ENCODE measurements at regions not wholly inside any gene's neighbourhood (a gene's known extent, or its start where the extent isn't known, plus 50 kb on each side); places are given as distances from the start of the nearest gene placed in this dataset.

DNA sequence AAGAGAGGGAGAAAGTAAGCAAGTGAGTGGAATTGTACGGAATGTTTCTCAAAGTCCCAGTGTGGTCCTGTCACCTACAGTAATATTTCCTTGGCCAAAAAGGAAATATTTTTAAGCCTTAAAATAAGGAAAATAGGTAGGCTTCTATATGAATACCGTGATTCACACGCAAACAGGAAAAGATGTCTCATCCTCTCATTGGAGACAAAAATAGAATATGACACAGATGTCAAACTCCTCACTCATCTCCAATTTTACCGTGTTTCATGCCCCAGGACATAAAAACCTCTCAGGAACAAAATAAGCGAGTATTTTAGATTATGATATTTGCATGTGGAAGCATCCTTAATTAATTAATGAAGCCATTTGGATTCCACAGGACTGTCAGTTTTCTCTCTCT is 1269.5 kb downstream of the RAPGEF2 start:
- TF ChIP-seq, protein P1, sequence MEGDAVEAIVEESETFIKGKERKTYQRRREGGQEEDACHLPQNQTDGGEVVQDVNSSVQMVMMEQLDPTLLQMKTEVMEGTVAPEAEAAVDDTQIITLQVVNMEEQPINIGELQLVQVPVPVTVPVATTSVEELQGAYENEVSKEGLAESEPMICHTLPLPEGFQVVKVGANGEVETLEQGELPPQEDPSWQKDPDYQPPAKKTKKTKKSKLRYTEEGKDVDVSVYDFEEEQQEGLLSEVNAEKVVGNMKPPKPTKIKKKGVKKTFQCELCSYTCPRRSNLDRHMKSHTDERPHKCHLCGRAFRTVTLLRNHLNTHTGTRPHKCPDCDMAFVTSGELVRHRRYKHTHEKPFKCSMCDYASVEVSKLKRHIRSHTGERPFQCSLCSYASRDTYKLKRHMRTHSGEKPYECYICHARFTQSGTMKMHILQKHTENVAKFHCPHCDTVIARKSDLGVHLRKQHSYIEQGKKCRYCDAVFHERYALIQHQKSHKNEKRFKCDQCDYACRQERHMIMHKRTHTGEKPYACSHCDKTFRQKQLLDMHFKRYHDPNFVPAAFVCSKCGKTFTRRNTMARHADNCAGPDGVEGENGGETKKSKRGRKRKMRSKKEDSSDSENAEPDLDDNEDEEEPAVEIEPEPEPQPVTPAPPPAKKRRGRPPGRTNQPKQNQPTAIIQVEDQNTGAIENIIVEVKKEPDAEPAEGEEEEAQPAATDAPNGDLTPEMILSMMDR (IDR thresholded peaks at IDR 0.05): no peak
- H3K9me3 ChIP-seq: no peaks in the 10 kb centered on the region
- intact Hi-C loops (cut with DNase I): no loop called here
- no peaks in the 10 kb centered on the region for H3K27me3 ChIP-seq
- ATAC-seq: no peak
- DNase-seq: no peak
- H3K4me3 ChIP-seq: no peak overlapping the region
- no peaks in the 10 kb centered on the region for H3K36me3 ChIP-seq
- WGBS, 2 donors: 74% methylated on average over 5 of the region's 5 CpGs
- H3K27ac ChIP-seq: no peak overlapping the region
- no peaks in the 10 kb centered on the region for H3K4me1 ChIP-seq

DNA sequence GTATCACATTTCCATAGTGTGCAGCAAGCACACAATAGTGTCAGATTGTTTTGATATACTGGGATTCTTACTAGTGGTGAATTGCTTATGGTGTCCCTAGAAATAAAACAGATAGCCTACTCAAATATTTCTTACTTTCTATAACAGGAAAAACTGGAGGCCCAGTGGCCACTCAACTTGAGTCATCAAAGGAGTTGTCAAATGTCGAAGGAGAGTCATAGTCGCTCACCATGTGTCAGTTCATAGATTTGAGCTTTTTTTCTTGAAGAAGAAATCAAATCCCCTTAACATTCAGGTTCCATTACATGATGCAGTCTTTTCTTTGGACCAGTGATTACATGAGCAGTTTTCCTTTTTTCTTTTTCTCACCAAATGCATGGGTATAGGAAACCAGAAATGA is 1271.0 kb downstream of the RAPGEF2 start:
- no peaks in the 10 kb centered on the region for H3K4me1 ChIP-seq
- H3K27ac ChIP-seq: no peak overlapping the region
- 88 to 91% methylated on average over 2 of the region's 2 CpGs for WGBS, 2 donors
- ATAC-seq: no peak
- DNase-seq: no peak
- H3K27me3 ChIP-seq: no peaks in the 10 kb centered on the region
- H3K9me3 ChIP-seq: no peaks in the 10 kb centered on the region
- TF ChIP-seq, protein P1 (IDR thresholded peaks at IDR 0.05): no peak
- H3K4me3 ChIP-seq: no peak overlapping the region
- H3K36me3 ChIP-seq: no peaks in the 10 kb centered on the region
- intact Hi-C loops (cut with DNase I): no loop called here

DNA sequence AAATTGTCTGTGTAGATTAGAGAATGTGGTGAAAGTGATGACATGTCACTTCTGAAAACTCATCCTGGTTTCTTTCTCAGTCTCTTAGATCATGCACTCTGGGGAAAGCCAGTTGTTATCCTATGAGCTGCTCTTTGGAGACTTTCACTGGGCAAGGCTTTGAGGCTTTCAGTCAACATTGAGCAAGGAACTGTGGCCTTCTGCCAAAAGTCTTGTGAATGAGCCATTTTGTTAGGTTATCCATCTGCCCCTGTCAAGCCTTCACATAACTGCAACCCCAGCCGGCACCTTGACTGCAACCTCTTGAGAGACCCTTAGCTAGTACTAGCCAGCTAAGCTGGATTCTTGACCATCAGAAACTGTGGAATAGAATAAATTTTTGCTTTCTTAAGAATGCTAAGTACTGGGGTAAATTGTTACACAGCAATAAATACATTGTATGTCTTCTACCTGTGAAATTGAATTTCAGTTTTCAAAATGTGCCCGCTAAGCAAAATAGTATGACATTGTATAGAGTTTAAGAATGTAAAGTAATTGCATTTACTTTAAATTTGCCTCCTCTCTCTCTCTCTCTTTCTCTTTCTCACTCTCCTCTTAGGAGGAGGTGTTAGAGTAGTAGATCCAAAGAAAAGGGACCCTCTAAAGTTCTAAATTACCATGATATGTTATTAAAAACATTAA is 1273.0 kb downstream of the RAPGEF2 start:
- intact Hi-C loops (cut with DNase I): no loop called here
- TF ChIP-seq, protein P1 (IDR thresholded peaks at IDR 0.05): no peak
- WGBS, 2 donors: 73 to 78% methylated on average over 2 of the region's 2 CpGs
- Histone ChIP-seq H3K9me3 (no peaks in the 10 kb centered on the region), H3K27me3 (no peaks in the 10 kb centered on the region), H3K36me3 (no peaks in the 10 kb centered on the region), H3K27ac (no peak overlapping the region), H3K4me3 (no peak overlapping the region), H3K4me1 (no peaks in the 10 kb centered on the region)
- no peak for ATAC-seq
- no peak for DNase-seq

DNA sequence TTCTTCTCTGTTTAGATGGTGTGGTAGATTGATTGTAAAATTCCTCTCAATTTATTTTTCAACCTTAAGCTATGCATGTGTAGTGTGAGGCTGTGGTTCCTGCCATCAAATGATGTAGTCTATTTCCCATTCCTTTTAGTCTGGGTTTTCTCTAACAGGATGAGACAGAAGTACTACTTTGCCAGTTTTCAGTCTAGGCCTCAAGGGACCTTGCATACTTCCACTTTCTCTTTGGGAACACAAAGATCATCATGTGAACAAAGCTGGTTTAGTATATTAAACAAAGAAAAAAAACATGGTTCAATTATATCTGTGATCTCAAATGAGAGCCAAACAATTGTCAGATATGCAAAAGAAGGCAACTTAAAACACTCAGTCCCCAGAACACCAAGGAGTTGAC is 1284.0 kb downstream of the RAPGEF2 start:
- no peak overlapping the region for H3K4me3 ChIP-seq
- H3K27ac ChIP-seq: no peak overlapping the region
- no peaks in the 10 kb centered on the region for H3K36me3 ChIP-seq
- no peak for ATAC-seq
- TF ChIP-seq, protein P1 (IDR thresholded peaks at IDR 0.05): no peak
- no peaks in the 10 kb centered on the region for H3K27me3 ChIP-seq
- intact Hi-C loops (cut with DNase I): no loop called here
- H3K4me1 ChIP-seq: no peaks in the 10 kb centered on the region
- no peak for DNase-seq
- H3K9me3 ChIP-seq: peaks cover 0 to 38% (median 8%) of the 10 kb centered on the region in 11 donors
